ENCODE measurements at regions not wholly inside any gene's neighbourhood (a gene's known extent, or its start where the extent isn't known, plus 50 kb on each side); places are given as distances from the start of the nearest gene placed in this dataset.

DNA sequence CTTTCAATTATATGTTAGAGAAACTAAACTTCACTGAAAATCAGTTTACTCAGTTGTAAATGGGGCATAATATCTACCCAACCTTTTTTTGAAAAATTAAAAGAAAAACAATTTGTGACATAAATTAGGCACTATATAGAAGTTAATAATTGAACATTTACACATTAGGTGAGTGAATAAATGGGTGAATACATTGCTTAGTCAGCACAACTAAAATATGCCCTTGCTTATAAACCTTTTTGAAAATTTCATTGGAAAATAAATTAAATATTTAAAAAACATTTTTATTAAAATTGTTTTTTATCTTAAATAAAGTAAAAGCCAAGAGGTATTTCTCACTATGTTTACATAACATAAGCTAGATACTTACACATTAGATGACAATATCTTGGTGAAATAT lies 994.5 kb upstream of the TENM4 start:
- TF ChIP-seq ZFP30 (CRISPR knock-in tag; IDR thresholded peaks at IDR 0.05) (no peak), RARB (CRISPR knock-in tag; IDR thresholded peaks at IDR 0.05) (no peak), ZNF8 (CRISPR knock-in tag; IDR thresholded peaks at IDR 0.05) (no peak), TOX (CRISPR knock-in tag; IDR thresholded peaks at IDR 0.05; ENCODE audit: borderline replicate concordance) (no peak), ARNTL (CRISPR knock-in tag; IDR thresholded peaks at IDR 0.05; ENCODE audit: borderline replicate concordance, low read depth) (no peak), BACH2 (CRISPR knock-in tag; IDR thresholded peaks at IDR 0.05; ENCODE audit: borderline replicate concordance) (no peak), SNAI2 (CRISPR knock-in tag; IDR thresholded peaks at IDR 0.05) (no peak), GLIS3 (CRISPR knock-in tag; IDR thresholded peaks at IDR 0.05) (no peak), ZC3H10 (CRISPR knock-in tag; IDR thresholded peaks at IDR 0.05) (no peak)
- TF ChIP-seq, protein P1, sequence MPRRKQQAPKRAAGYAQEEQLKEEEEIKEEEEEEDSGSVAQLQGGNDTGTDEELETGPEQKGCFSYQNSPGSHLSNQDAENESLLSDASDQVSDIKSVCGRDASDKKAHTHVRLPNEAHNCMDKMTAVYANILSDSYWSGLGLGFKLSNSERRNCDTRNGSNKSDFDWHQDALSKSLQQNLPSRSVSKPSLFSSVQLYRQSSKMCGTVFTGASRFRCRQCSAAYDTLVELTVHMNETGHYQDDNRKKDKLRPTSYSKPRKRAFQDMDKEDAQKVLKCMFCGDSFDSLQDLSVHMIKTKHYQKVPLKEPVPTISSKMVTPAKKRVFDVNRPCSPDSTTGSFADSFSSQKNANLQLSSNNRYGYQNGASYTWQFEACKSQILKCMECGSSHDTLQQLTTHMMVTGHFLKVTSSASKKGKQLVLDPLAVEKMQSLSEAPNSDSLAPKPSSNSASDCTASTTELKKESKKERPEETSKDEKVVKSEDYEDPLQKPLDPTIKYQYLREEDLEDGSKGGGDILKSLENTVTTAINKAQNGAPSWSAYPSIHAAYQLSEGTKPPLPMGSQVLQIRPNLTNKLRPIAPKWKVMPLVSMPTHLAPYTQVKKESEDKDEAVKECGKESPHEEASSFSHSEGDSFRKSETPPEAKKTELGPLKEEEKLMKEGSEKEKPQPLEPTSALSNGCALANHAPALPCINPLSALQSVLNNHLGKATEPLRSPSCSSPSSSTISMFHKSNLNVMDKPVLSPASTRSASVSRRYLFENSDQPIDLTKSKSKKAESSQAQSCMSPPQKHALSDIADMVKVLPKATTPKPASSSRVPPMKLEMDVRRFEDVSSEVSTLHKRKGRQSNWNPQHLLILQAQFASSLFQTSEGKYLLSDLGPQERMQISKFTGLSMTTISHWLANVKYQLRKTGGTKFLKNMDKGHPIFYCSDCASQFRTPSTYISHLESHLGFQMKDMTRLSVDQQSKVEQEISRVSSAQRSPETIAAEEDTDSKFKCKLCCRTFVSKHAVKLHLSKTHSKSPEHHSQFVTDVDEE (CRISPR knock-in tag; IDR thresholded peaks at IDR 0.05), result no peak
- TF ChIP-seq, protein P2, sequence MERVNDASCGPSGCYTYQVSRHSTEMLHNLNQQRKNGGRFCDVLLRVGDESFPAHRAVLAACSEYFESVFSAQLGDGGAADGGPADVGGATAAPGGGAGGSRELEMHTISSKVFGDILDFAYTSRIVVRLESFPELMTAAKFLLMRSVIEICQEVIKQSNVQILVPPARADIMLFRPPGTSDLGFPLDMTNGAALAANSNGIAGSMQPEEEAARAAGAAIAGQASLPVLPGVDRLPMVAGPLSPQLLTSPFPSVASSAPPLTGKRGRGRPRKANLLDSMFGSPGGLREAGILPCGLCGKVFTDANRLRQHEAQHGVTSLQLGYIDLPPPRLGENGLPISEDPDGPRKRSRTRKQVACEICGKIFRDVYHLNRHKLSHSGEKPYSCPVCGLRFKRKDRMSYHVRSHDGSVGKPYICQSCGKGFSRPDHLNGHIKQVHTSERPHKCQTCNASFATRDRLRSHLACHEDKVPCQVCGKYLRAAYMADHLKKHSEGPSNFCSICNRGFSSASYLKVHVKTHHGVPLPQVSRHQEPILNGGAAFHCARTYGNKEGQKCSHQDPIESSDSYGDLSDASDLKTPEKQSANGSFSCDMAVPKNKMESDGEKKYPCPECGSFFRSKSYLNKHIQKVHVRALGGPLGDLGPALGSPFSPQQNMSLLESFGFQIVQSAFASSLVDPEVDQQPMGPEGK (CRISPR knock-in tag; IDR thresholded peaks at IDR 0.05; ENCODE audit: borderline replicate concordance), result no peak
- TF ChIP-seq, protein P3, sequence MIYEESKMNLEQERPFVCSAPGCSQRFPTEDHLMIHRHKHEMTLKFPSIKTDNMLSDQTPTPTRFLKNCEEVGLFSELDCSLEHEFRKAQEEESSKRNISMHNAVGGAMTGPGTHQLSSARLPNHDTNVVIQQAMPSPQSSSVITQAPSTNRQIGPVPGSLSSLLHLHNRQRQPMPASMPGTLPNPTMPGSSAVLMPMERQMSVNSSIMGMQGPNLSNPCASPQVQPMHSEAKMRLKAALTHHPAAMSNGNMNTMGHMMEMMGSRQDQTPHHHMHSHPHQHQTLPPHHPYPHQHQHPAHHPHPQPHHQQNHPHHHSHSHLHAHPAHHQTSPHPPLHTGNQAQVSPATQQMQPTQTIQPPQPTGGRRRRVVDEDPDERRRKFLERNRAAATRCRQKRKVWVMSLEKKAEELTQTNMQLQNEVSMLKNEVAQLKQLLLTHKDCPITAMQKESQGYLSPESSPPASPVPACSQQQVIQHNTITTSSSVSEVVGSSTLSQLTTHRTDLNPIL (CRISPR knock-in tag; IDR thresholded peaks at IDR 0.05; ENCODE audit: low read depth), result no peak

Data from SK-N-SH treated with all-trans-retinoic acid at 6 μM for 48 hours (cell line).